NCI-H128 (cell line): ENCODE measurements at regions not wholly inside any gene's neighbourhood (a gene's known extent, or its start where the extent isn't known, plus 50 kb on each side); places are given as distances from the start of the nearest gene placed in this dataset.

Experiments
- DNase-seq: peaks from one replicate; lab custom pipeline; 2025; ENCODE audit not compliant: unreplicated experiment; lab: John Stamatoyannopoulos, UW

DNA sequence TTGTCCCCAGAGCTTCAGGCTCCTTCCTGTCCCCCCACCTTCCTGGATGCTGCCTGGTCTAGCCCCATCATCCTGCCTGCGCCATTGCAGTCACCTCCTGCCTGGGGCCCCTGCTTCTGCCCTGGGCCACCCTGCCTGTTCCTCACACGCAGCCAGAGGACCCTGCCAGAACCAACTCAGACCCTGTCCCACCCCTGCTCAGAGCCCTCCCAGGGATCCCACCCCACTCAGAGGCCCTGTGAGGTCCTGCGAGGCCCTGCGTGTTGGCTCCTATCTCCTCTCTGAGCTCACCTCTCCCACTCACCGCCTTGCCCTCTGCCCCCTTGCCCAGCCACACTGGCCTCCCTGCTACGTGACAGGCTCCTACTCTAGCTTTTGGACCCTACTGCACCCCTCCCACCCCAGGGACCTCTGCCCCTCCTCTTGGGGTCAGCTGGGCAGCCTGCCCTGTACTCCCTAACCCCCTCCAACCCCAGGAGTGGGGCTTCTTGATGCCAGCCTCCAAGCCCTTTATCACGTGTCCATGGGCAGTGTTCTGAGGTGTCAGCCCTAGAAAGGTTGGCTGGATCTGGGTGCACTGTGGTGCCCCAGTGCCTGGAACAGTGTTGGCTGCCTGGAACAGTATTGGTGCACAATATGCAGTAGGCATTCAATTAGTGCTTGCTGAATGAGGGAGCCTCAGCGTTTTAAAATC lies 68.3 kb downstream of the CEBPB start:
- DNase-seq, result no peak

DNA sequence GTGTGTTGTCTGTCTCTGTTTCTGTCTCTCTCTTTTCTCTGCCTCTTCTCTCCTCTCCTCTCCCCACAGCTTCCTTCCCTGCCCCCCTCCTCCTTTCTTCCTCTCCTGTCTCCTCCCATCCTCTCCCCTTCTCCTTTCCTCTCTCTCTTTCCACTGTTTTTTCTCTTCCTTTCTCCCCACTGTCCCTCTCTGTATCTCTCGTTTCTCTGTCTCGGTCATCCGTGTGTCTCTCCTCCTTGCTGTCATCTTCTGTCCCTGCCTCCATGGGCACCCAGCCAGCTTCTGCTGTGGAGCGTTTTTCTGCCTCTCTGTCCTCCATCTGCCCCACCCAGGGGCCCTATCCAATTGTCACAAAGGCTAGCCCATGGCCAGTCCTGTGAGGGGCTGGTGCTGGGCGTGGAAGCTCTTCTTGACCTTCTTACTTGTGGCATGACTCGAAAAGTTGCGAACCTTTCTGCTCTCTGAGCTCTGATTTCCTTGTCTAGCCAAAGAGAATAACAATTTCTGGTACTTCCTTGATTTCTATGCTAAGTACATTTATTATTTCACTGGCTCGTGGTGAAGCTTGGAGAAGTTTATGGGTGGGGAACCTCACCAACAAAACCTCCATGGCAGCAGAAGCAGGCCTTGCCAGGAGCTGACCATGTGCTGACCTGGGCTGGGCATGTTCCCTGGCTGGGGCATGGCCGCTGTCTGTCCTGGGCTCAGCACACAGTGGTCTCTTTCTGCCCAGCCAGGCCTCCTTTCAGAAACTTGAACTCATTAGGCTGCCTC lies 69.3 kb downstream of the CEBPB start:
- no peak for DNase-seq

DNA sequence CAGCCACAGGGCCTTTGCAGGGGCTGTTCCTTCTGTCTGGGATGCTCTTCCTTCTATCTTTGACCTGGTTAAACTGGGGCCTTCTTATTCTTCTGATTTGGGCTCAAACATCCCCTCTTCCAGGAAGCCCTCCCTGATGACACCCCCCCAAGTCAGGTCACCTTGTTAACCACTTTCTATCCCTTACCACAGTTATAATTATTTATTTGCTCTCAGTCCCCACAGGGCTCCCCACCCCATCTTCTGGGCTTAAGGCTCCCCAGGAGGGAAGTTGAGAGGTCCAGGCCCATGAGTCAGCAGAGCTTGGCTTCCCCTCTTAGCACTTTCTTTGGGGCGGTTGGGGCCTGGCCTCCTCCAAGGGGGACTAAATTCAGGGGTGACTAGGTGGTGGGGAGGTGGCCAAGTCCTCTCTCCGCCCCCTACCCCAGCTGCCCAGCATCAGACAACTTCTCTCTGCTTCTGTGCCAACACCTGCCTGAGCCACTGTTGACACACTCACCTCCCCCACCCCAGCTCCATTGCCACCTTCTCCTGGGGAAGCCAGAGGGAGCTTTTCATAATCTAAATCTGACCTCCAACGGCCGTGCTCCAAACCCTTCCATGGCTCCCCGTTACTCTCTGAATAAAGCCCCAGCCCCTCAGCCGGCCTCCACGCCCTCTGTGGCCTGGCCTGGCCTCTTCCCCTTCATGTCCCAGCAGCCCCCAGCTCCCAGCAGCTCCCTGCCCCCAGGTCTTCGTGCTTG lies 70.0 kb downstream of the CEBPB start:
- DNase-seq, result no peak

DNA sequence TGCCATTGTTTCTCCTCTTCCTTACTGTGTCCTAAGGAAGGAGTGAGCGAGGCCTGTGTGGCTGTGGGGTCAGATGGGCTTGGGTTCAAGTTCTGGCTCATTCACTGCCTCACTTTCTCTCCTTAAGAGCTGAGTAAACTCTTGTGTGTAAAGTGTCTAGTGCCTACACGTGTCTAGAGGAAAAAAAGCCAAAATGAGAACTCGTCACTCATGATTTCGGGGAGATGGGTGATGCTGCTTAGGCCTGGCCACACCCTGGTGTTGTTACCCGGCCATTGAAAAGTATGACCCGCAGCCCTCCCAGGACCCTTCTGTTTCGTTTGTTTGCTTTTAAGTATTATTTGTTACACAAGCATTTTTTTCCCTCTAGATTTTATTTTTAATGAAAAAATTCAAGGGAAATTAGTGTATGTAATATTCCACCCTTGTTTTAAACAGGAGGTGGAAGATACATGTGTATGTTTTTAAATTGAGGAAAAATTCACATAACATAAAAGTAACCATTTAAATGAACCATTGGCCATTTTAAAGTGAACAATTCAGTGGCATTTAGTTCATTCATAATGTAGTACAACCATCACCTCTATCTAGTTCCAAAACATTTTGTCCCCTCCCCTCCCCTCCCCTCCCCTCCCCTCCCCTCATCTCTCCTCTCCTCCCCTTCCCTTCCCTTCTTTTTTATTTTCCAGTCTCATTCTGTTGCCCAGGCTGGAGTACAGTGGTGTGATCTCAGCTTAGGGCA lies 71.0 kb downstream of the CEBPB start:
- no peak for DNase-seq

DNA sequence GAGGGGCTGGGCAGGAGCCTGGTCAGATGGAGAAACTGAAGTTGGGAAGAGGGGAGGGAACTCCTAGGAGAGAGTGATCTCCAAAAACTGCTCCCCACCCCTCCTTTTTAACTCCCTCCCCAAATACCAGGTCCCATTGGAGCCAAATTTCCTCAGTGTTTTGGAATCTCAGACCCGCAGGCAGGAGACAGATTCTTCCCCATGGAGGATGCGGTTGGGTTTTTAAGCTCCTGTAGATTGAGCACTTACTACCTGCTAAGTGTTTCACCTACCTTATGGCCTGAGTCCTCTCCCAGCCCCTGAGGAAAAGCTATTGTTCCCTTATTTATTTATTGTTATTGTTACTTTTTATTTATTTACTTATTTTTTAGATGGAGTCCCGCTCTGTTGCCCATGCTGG lies 73.2 kb downstream of the CEBPB start:
- no peak for DNase-seq

DNA sequence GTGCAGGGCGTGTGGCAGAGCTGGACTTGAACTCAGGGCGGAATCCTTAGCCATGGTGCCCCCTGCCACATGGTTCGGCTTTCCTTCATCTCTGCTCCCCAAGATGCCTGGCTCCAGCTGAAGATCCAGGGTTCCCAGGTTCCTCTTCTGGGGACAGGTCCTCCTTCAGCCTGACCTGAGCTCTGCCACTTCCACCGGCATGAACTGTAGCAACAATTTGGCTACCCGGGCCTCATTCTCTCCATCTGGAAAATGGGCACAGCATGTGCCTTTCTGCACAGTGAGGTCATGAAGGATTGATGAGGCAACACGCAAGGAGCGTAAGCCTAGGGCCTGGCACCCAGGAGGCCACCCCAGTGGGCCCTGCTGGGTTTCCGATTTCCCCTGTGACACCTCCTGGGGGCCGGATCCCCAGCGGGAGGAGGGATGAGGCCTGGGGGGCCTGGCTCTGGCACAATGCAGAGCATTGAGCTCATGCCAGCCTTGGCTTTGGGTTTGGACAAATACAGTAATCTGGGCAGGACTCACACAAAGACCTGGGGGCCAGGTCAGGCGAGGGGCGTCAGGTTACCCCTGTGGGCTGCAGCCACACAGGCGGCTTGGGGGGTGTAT lies 74.0 kb downstream of the CEBPB start:
- DNase-seq, result no peak

DNA sequence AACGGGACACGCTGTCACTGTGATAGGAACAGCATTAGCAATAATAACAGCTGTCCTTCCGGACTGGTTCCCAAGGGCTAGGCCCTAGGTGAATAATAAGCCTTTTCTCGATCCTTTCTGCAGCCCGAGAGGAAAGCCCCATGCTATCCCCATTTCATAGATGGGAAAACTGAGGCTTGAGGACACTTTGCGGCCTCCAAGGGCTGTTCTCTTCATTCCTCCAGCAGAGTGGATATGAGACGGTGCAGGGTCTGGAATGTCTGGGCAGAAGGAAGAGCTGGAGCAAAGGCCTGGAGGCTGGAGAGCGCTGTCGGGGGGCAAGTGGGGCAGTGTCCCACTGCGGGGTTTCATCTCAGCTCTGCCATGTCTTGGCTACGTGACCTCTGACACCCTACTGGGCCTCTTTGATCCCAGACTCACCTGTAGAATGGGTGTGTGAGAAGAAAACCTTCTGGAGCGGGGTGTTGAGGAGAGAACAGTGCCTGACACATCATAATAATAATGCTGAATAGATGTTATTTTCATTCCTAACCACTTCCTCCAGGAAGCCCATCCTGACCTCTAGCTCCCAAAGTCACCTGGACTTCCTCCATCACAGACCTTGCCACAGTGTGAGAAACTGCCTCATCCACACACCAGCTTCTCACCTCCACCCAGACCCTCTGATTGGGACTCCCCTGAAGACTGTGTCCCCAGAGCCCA lies 74.8 kb downstream of the CEBPB start:
- no peak for DNase-seq

DNA sequence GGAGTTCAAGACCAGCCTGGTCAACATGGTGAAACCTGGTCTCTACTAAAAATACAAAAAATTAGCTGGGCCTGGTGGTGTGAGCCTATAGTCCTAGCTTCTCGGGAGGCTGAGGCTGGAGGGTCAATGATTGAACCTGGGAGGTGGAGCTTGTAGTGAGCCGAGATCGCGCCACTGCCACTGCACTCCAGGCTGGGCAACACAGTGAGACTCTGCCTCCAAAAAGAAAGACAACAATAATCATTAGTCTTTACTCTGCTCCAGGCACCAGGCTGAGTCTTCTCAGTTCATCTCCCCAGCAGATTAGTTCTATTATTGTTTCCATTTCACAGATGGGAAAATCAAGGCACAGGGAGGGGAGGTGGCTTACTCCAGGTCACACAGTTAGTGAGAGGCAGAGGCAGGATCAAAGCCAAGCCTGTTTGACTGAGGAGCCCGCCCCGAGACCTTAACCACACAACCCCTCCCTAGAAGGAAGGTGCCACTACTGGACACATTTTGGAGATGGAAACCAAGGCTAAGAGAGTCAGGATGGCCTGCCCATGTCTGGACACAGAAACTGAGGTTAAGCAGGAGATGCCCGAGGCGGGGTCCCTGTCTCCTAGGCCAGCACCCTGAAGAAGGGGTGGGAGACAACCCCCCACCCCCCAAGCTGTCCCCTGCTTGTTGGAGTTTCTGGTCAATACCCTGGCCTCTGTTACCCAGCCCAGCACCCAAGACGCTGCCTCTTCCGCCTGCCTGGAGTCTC lies 75.8 kb downstream of the CEBPB start:
- DNase-seq, result no peak

DNA sequence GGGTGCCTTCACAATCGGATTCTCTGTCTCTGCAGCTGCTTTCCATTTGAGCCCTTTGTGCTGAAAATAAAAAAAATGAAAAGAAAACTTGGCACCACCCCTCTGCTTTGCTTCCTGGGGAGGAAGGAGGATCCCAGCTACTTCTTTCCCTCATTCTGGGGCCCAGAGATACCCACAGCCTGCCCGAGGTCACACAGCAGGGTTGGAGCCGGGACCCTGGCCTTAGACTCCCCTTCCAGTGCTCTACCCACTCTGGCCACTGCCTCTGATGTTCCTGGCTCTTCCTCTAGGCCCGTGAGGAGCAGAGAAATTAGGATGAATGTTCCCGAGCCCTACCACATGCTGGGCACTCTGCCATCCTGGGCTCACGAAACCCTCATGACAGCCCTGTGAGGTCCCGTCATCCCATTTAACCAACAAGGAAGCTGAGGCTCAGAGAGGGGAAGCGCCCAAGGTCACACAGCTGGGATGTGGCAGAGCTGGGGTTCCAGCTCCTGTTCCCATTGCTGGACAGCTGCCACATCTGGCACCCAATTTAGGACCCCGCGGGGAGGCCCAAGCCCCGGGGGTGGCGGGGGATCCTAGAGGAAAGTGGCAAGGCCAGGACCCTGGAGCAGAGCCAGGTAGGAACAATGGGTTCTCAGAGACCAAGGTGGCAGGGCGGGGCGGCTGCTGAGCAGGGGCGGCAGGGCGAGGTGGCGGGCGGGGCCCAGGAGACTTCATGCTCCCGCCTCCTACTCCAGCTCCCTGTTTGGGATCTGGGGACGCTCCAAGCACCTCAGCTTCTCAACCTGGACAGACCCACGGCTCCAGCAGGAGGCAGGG lies 76.6 kb downstream of the CEBPB start:
- no peak for DNase-seq

DNA sequence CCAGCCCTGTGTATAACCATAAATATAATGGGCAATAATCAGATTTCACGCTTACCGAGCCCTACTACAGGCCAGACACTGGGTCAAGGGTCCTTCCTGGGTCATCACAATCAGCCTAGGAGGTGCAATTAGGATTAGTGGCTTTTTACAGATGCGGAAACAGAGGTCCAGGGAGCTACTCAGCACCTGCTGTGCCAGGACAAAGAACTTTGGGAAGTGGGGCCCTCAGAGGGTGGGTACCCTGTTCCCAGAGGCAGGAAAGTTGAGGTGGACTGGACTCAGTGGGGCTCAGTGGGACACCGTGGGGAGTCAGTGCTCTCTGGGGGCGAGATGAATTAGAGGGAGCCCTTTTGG lies 77.2 kb downstream of the CEBPB start:
- no peak for DNase-seq

DNA sequence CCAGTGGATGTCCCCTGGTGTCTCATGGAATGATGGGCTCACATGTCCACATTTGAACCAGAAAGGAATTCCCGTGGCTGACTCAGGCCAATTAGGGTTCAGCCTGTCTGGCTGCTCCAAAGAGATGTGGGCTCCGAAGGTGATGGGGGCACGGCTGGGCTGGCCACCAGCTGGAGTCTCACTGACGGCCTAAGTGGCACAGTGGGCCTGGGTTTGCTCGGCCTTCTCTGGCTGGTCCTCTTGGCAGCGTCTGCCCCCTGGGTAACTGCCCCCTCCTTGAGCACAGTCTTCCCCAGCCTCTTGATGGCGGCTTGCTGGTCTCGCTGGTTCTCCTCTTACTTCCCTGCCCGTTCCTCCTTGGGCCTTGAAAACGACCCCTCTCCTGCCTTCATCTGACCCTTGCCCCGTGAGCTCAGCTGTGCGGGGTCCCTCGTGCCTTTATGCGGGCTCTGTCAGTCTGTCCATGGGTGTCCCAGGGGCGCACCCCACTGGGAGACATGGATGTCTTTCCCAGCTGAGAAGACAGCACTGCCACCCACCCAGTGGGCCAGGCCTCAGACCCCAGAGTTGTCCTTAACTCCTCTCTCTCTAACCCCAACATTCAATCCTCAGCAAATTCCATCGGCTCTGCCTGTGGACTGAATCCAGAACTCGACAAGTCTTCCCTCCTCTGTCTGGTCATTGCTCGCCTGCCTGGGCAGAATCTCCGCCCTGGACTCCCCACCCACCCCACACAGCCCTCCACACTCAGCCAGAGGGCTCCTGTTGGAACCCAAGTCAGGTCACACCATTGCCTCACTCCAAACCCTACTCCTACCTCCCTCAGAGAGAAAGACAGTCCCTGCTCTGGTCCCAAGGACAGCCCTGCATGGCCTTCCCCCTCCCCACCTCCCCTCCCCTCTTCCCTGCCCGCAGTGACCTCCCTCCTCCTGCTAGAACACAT lies 78.7 kb downstream of the CEBPB start:
- DNase-seq, result no peak

DNA sequence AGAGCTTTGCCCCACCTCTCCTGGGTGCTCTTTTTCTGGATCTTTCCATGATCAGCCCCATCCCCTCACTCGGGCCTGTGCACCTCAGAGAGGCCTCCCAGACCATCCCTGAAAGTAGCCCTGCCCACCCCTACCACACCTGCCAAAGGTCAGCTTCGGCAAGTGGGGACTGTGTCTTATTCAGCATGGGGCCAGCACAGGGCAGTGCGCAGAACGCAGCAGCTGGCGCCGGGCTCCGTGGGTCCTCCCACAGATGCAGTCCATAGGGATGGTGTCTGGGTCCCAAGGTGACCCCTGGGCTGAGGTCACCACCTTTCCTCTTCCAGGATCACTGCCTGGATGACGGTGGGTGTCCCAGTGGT lies 79.4 kb downstream of the CEBPB start:
- DNase-seq, result no peak

DNA sequence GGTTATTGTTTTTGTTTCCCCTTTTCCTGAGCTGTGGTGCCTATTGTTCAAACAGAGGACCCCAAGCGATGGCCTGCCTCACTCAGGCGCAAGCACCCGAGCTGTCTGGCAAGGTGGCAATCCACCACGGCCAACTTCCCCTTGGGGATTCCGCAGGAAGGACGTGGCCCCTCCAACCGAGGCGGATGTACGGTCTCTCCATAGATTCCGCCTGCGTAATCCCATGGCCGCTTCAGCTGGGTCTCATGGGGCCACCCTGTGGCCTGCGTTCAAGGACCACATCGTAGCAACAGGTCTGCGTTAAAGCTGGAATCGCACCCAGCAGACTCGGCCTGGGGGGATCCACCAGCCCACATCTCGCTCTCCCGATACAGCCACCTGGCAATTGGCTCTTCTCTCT lies 79.9 kb downstream of the CEBPB start:
- no peak for DNase-seq

DNA sequence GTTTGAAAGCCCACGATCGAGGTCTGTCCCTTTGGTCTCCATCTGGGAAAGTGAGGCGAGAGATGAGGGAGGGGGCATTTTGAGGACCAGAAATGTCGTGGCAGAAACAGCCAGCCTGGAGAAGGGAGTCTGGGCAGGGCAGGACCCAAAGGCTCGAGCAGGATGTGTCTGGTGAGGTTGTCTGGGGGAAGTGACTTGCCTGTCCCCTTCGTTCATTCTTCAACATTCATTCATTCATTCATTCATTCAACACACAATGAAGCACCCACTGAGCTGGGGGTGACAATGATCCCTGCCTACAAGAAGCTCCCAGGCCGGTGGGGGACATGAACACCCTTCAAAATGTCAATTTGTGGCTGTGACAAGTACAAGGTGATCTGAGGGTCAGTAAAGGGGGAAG lies 80.5 kb downstream of the CEBPB start:
- DNase-seq, result no peak

DNA sequence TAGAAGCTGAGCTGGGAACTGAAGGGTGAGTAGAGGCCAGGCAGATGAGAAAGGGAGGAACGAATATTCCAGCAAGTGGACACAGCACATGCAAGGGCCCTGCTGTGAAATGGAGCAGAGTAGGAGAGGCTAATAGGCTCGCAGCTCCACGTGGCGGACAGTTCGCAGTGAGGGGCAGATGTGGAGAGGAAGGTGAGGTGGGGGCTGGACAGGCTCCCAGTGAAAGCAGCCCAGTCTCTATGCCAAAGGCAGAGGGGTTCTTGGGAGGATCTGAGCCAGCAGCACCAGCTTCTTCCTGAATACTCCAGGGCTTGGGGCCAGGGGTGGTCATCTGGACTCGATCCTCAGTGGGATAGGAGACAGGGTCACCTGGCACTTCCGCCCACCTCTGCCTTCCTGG lies 81.0 kb downstream of the CEBPB start:
- no peak for DNase-seq

DNA sequence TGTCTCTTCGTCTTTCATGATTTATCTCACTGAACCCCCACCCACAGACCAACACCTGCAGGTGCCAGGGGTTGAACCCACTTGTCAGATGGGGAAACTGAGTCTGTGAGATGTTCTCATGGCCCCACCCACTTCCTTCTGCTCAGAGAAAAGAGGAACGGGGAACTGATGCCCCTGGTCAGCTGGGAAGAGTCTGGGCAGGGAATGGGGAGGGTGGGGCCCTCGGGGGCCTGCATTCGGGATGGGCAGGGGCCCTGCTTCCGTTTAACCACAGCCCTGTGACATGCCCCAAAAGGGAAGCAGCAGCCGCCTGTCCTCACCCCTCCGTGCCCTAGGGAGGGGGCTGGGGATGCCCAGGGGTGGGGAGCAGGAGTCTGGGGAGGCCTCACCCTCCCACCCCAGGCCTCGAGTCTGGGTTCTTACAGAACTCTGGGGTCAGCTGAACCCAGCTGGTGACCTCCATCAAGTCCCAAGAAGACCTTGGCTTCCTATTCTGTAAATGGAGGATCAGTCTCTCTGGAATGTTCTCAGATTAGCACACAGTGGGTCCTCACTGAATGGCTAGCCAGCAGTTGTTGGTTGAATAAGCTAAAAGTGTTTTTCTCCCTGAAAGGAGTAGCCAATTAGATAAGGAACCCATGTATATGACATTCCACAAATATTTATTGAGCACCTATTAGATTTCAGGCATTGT lies 81.5 kb downstream of the CEBPB start:
- no peak for DNase-seq

DNA sequence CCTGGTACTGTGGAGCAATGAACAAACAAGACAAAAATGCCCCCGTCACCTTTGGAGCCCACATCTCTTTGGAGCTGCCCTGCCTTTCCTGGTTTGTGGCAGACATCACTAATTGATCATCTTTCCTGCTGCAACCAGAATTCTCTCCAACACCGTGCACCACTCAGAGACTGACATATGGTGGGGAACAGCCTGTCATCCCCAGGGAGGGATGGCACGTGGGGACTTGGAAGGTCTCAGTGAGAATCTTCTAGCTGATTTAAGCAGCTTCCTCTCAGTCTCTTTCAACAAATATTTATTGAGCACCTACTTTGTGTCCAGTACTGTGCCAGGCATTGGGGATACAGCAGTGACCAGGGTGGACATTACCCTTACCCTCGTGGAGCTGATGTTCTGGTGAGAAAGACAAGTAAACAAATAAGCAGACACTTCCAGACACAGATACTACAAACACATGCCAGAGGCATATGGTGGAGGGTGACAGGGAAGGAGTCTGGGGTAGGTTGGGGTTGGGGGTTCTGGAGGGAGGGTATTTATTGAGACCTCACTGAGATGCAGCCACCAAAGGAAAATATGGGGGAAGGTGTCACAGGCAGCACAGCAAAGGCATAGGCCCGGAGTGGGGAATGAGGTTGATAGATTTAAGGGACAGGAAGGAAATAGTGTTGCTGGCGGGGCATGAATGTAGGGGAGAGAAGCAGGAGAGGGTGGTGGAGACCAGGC lies 82.3 kb downstream of the CEBPB start:
- no peak for DNase-seq
